HG02678 (cell line): ENCODE measurements at regions not wholly inside any gene's neighbourhood (a gene's known extent, or its start where the extent isn't known, plus 50 kb on each side); places are given as distances from the start of the nearest gene placed in this dataset.

ENCODE experiments used
- ATAC-seq: cut with Tn5 transposase; IDR thresholded peaks from one replicate; pipeline ENCODE4 v1.9.1; 2021; ENCODE audit warnings: mild to moderate bottlenecking, moderate library complexity; ENCODE audit not compliant: unreplicated experiment

- ATAC-seq: no peak
Measured at GRCh38 chr16:79271583-79271982, 329.0 kb downstream of the MAF start.

DNA sequence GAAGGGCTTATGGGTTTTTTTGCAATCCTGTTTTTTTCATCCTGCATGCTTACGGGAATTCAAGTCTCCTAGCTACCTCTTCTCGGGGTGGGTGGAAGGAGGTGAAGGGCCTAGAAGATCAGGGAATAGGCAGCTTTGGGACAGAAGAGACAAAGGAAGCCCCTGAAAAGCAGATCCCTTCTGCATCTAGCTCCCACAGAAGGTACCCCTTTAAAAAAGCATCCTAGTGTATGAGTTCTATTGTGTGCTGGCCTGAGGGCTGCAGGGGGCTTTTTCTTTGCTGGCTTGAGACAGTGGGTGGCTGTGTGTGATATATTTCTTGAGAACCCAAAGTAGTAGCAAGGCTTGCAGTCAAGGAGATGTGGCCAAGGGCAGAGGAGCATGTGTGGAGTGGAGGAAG is 330.5 kb downstream of the MAF start:
- no peak for ATAC-seq

GRCh38 chr16:79269211-79269863 is 331.2 kb downstream of the MAF start:
- ATAC-seq: peak; percentile 93

DNA sequence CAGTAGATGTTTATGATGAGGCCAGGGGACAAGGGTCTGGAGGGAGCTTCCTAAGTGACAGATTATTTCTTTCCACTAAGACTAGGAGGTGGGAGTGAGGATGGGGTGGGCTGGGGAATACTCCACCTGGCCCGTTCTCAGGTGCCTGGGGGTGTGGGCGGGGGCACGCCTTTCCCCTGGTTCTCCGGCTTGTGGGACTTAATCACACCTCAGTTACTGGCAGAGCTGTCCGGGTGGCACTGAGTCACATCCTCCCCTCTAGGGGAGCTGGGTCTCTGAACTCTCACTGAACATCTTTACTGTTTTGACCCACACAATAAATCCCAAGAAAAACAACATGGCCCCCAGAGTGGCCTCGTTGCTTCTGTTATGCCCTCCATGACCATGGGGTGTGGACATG is 332.8 kb downstream of the MAF start:
- ATAC-seq: no peak

- no peak for ATAC-seq
Measured at GRCh38 chr16:79267146-79267545, 333.4 kb downstream of the MAF start.

DNA sequence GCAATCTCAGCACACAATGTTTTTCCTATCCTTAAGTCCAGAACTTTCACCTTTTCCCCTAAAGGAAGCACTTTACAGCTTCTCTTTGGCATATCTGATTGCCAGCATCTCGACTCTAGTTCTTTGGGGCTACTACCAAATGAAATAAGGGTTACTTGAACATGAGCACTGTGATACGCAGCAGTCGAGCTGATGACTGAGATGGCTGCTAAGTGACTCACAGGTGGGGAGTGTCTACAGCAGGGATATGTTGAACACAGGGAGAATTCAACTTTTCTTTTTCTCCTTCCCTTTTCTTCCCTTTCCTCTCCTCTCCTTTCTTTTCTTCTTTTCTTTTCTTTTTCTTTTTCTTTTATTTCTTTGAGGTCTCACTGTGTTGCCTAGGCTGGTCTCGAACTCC is 334.8 kb downstream of the MAF start:
- ATAC-seq: no peak

- no peak for ATAC-seq
Measured at GRCh38 chr16:79265196-79265595, 335.3 kb downstream of the MAF start.

DNA sequence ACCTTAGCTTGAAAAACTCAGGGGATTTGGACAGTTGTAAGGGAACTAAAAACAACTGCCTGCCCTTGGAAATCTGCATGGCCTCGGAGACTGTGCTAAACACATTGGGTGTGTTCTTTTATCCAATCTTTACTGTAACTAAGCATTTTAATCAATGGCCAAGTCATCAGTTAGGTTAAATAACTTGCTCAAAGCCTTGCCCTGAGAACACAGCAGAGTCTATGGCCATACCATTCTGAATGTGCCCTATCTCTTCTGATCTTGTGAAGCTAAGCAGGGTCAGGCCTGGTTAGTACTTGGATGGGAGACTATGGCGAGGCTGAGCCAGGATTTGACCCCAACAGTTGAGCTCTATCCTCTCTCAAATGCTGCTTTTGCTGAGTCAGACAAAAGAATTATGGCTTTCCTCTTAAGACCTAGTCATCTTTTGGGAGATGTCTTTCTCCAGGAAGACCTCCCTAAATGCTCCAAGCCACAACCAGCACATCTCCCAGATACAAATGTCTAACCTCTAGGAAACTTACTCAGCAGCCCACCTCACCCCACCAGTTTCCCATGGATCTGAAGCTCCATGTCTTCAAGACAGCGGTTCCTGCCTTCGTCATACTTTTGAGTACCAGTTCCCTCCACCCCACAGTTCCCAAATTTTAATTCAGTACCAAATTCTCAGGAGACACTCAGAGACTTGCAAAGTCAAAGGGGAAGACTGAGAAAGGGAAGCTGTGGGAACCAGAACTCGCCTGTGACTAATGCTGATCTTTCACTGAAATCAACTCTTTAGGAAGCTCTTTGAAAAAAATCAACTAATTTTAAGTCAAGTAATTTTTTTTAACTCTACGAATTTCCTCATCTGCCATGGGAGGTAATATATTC is 336.1 kb downstream of the MAF start:
- ATAC-seq: no peak

- no peak for ATAC-seq
Measured at GRCh38 chr16:79263425-79263824, 337.1 kb downstream of the MAF start.
